HepG2 (cell line): ENCODE measurements at regions not wholly inside any gene's neighbourhood (a gene's known extent, or its start where the extent isn't known, plus 50 kb on each side); places are given as distances from the start of the nearest gene placed in this dataset.

ENCODE experiments used
- ATAC-seq: fragments of 200-7000 bp; cut with Tn5 transposase; 3 replicates; pipeline ENCODE4 v1.9.1; 2020; ENCODE audit warnings: mild to moderate bottlenecking, moderate library complexity
- BruUV-seq: library from RNA; stranded (reverse); fragments of 400-500 nt; replicated peaks from 2 replicates; lab custom pipeline; 2021; lab: Mats Ljungman, UMichigan
- CTCF ChIA-PET: fragments of 300-600 bp; formaldehyde crosslinking; extraction: SDS; loops from one replicate; lab custom pipeline; 2021; ENCODE audit warnings: low total read pairs, inconsistent platforms, low intra/inter-chr PET ratio; lab: Yijun Ruan, JAX
- POLR2A ChIA-PET: fragments of 350-600 bp; sonication (Branson Sonifier 250); formaldehyde crosslinking; loops from one replicate; lab custom pipeline; 2020; ENCODE audit warnings: antibody characterized with exemption, inconsistent platforms; lab: Yijun Ruan, JAX
- DNase-seq: peaks from one replicate; pipeline ENCODE4 v3.0.0-alpha.2; 2015; ENCODE audit warnings: low spot score
- FAIRE-seq: peaks from 3 replicates; lab custom pipeline; 2011; peaks lifted over from hg19 to GRCh38; lab: Jason Lieb, UNC
- H2AFZ ChIP-seq: one replicate; pipeline ENCODE4 v1.6.1; 2011; ENCODE audit warnings: low read length, inconsistent platforms
- H3K27ac ChIP-seq: fragments of 300-600 bp; 3 replicates; pipeline ENCODE4 v1.8.0; 2011; ENCODE audit warnings: mixed run types, mild to moderate bottlenecking, mixed read lengths, low read length, inconsistent platforms; ENCODE audit not compliant: insufficient read depth; ENCODE audit errors: extremely low read length
- H3K27me3 ChIP-seq, 2 experiments: fragments of 200-600 bp in 1 of 2; 2 replicates in 1 of 2; 3 replicates in 1 of 2; pipeline versions ENCODE4 v1.6.0 to v1.8.0; 2011; ENCODE audit warnings: low read length in 2 of 2, mild to moderate bottlenecking in 2 of 2, moderate library complexity in 2 of 2, inconsistent platforms in 1 of 2; ENCODE audit not compliant: insufficient read depth in 2 of 2, control insufficient read depth in 1 of 2
- H3K36me3 ChIP-seq, 2 experiments: fragments of 200-600 bp in 1 of 2; replicated peaks in 1 of 2; 2 replicates in 1 of 2; 3 replicates in 1 of 2; pipeline versions ENCODE4 v1.5.1 to v1.8.0; 2011; ENCODE audit warnings: low read length in 2 of 2, inconsistent platforms in 1 of 2; ENCODE audit not compliant: insufficient read depth in 2 of 2, control insufficient read depth in 1 of 2
- H3K4me1 ChIP-seq: 2 replicates; pipeline ENCODE4 v1.5.1; 2012; ENCODE audit warnings: low read length, inconsistent platforms; ENCODE audit not compliant: insufficient read depth
- H3K4me2 ChIP-seq: 2 replicates; pipeline ENCODE4 v1.6.0; 2011; ENCODE audit warnings: low read depth, low read length, inconsistent platforms
- H3K4me3 ChIP-seq, 3 experiments: fragments of 200-600 bp in 1 of 3; sonication (generic), shearing (Covaris generic) in 1 of 3; replicated peaks in 1 of 3; 2 replicates each; pipeline ENCODE4 v1.5.1; 2011 to 2016; ENCODE audit warnings: low read length in 3 of 3, inconsistent platforms in 2 of 3, low read depth in 2 of 3, mild to moderate bottlenecking in 2 of 3, control low read depth in 1 of 3, mixed read lengths in 1 of 3; ENCODE audit not compliant: insufficient read depth in 1 of 3
- H3K79me2 ChIP-seq: one replicate; pipeline ENCODE4 v1.6.1; 2011; ENCODE audit warnings: low read length, inconsistent platforms; ENCODE audit not compliant: insufficient read depth
- H3K9ac ChIP-seq: 2 replicates; pipeline ENCODE4 v1.6.0; 2011; ENCODE audit warnings: mild to moderate bottlenecking, low read depth, low read length, inconsistent platforms; ENCODE audit not compliant: insufficient read depth
- H3K9me3 ChIP-seq: 2 replicates; pipeline ENCODE4 v1.5.1; 2012; ENCODE audit warnings: mild to moderate bottlenecking, low read length
- H4K20me1 ChIP-seq: 2 replicates; pipeline ENCODE4 v1.6.0; 2011; ENCODE audit warnings: inconsistent platforms, mild to moderate bottlenecking, low read length, moderate library complexity; ENCODE audit not compliant: insufficient read depth
- ARID2 ChIP-seq: sonication (generic); formaldehyde crosslinking; IDR thresholded peaks from 2 replicates; pipeline ENCODE4 v1.8.1; 2022; ENCODE audit warnings: mild to moderate bottlenecking, missing genetic modification reagents, borderline replicate concordance
- FOXA1 ChIP-seq, 2 experiments: fragments of 450-650 bp in 1 of 2; sonication (generic) in 1 of 2; formaldehyde crosslinking in 1 of 2; IDR thresholded peaks; 2 replicates each; pipeline versions ENCODE4 v1.4.0 to v1.6.1; 2016 to 2020; ENCODE audit warnings: missing genetic modification reagents in 1 of 2
- SIN3B ChIP-seq: fragments of 150-350 bp; IDR thresholded peaks from 2 replicates; pipeline ENCODE4 v1.6.1; 2014; ENCODE audit warnings: low read length
- STAT5B ChIP-seq: sonication (generic); formaldehyde crosslinking; IDR thresholded peaks from 2 replicates; pipeline ENCODE4 v1.4.0; 2020; ENCODE audit warnings: missing genetic modification reagents
- ZNF24 ChIP-seq: fragments of 450-650 bp; IDR thresholded peaks from 2 replicates; pipeline ENCODE4 v1.6.1; 2017; ENCODE audit warnings: antibody characterized with exemption, mild to moderate bottlenecking
- ZNF570 ChIP-seq: sonication (generic); formaldehyde crosslinking; IDR thresholded peaks from 2 replicates; pipeline ENCODE4 v1.4.0; 2020; ENCODE audit warnings: mild to moderate bottlenecking, missing genetic modification reagents, borderline replicate concordance
- WGBS: methylation state at CpG from one replicate; pipeline ENCODE4 v1.1.6; 2017; ENCODE audit warnings: low lambda C conversion rate; 5-methylcytosine and 5-hydroxymethylcytosine counted together
- in situ Hi-C: cut with HindIII; loops from 2 replicates; pipeline ENCODE4 v1.10.0; 2017; ENCODE audit warnings: low pct_unique_long_range_greater_than_20kb; ENCODE audit not compliant: extremely low pct_ligation_motif_present
- intact Hi-C: fragments of 100-400 bp; cut with micrococcal nuclease; formaldehyde crosslinking; loops from one replicate; pipeline ENCODE4 v1.10.0; 2022; ENCODE audit not compliant: unreplicated experiment
- TF ChIP-seq, protein P1 (sequence below): IDR thresholded peaks from 2 replicates; pipeline ENCODE4 v1.6.1; 2016; ENCODE audit warnings: missing compliant biosample characterization, missing genetic modification reagents, borderline replicate concordance
- TF ChIP-seq, protein P2 (sequence below): sonication (generic); formaldehyde crosslinking; IDR thresholded peaks from 2 replicates; pipeline ENCODE4 v1.8.1; 2023; ENCODE audit warnings: mild to moderate bottlenecking, missing genetic modification reagents, borderline replicate concordance

DNA sequence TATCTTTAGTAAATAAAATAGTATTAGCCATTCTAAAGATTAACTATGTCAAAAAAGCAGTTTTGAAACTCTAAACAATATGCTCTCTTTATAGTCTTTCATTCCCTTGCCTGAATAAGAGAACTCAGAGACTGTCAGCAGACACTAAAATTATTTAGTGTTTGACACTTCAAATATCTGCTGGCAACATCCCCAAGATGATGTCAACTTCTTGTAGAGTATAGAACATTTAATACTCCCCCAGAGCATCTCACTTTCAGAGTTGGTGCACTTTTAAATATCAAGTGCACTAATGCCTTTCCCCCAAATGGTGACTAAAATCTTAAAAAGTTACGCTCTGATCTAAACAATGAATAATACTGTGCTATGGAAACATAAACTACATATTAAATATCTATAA, 374.9 kb downstream of the SLC6A15 start:
- no peak for FAIRE-seq
- no peaks in the 10 kb centered on the region for H3K4me1 ChIP-seq
- CTCF ChIA-PET, result no interaction called here
- no peaks in the 10 kb centered on the region for H3K36me3 ChIP-seq
- intact Hi-C loops, result no loop called here
- no peak overlapping the region for H3K4me2 ChIP-seq
- in situ Hi-C loops, result no loop called here
- TF ChIP-seq STAT5B (CRISPR knock-in tag), result no peak
- TF ChIP-seq, all 625 proteins: peak for 0
- 0% methylated on average over 1 of the region's 1 CpG for WGBS
- POLR2A ChIA-PET, result no interaction called here
- Histone ChIP-seq H3K4me3 (no peak overlapping the region), H3K27ac (no peak overlapping the region), H4K20me1 (no peaks in the 10 kb centered on the region), H2AFZ (no peak overlapping the region), H3K79me2 (no peaks in the 10 kb centered on the region), H3K27me3 (no peaks in the 10 kb centered on the region), H3K9me3 (no peaks in the 10 kb centered on the region), H3K9ac (no peak overlapping the region)
- DNase-seq (no peak), ATAC-seq (no peak)
- BruUV-seq, result no TSS peak

DNA sequence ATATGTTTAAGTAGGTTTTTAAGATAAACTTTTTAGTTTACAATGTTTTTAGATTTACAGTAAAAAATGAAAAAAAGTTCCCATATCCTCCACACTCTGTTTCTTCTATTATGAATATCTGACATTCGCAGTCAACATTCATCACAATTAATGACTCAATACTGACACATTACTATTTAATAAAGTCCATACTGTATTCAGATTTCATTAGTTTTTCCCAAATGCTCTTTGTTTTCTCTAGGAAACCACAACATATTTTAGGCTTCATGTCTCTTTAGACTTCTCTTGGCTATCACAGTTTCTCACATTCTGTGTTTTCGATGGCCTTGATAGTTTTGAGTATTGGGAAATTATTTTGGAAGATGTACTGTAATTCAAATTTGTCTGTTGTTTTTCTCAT, 399.8 kb downstream of the SLC6A15 start:
- ChIA-PET POLR2A (no interaction called here), CTCF (no interaction called here)
- 42% methylated on average over 2 of the region's 2 CpGs for WGBS
- no peak for ATAC-seq
- H3K4me2 ChIP-seq, result no peak overlapping the region
- no peak overlapping the region for H3K4me3 ChIP-seq
- no peak overlapping the region for H3K9ac ChIP-seq
- no peak overlapping the region for H2AFZ ChIP-seq
- BruUV-seq, result no TSS peak
- no peak for TF ChIP-seq ZNF24
- TF ChIP-seq ZNF570, result no peak
- no peak for TF ChIP-seq FOXA1 (IDR thresholded peaks at IDR 0.05)
- no peak for TF ChIP-seq FOXA1 (CRISPR knock-in tag; IDR thresholded peaks at IDR 0.05)
- no peak for TF ChIP-seq SIN3B
- TF ChIP-seq ARID2, result no peak
- TF ChIP-seq, protein P1, sequence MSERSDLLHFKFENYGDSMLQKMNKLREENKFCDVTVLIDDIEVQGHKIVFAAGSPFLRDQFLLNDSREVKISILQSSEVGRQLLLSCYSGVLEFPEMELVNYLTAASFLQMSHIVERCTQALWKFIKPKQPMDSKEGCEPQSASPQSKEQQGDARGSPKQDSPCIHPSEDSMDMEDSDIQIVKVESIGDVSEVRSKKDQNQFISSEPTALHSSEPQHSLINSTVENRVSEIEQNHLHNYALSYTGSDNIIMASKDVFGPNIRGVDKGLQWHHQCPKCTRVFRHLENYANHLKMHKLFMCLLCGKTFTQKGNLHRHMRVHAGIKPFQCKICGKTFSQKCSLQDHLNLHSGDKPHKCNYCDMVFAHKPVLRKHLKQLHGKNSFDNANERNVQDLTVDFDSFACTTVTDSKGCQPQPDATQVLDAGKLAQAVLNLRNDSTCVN, result no peak
- TF ChIP-seq, protein P2, sequence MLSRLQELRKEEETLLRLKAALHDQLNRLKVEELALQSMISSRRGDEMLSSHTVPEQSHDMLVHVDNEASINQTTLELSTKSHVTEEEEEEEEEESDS (CRISPR knock-in tag), result no peak
- no peaks in the 10 kb centered on the region for H3K36me3 ChIP-seq
- H3K27ac ChIP-seq, result no peak overlapping the region
- in situ Hi-C loops (loop anchor here (25.0 kb wide), 1 partner anchor 1975 kb away; no protein-coding TSS in a partner anchor), intact Hi-C loops (no loop called here)
- H3K9me3 ChIP-seq, result no peaks in the 10 kb centered on the region
- FAIRE-seq, result no peak
- no peak for DNase-seq
- no peaks in the 10 kb centered on the region for H4K20me1 ChIP-seq
- H3K4me1 ChIP-seq, result no peaks in the 10 kb centered on the region
- no peaks in the 10 kb centered on the region for H3K79me2 ChIP-seq
- no peaks in the 10 kb centered on the region for H3K27me3 ChIP-seq
